PFSK-1 (cell line): ENCODE measurements at regions not wholly inside any gene's neighbourhood (a gene's known extent, or its start where the extent isn't known, plus 50 kb on each side); places are given as distances from the start of the nearest gene placed in this dataset.

ENCODE experiments used
- FOXP2 ChIP-seq: optimal IDR thresholded peaks from 2 replicates; pipeline ENCODE3; 2011; ENCODE audit warnings: borderline replicate concordance, control low read depth, inconsistent platforms; ENCODE audit not compliant: insufficient read depth; ENCODE audit errors: extremely low read length, extremely low read depth
- POLR2AphosphoS5 ChIP-seq: IDR thresholded peaks from 2 replicates; pipeline ENCODE4 v1.6.1; 2012; ENCODE audit warnings: low read depth, mild to moderate bottlenecking, control low read depth, low read length, moderate library complexity
- SIN3A ChIP-seq: IDR thresholded peaks from 2 replicates; pipeline ENCODE4 v1.6.1; 2012; ENCODE audit warnings: mild to moderate bottlenecking, low read length, moderate library complexity, borderline replicate concordance; ENCODE audit not compliant: insufficient read depth
- TAF1 ChIP-seq: IDR thresholded peaks from 2 replicates; pipeline ENCODE4 v1.6.1; 2012; ENCODE audit warnings: low read length, control low read depth, borderline replicate concordance; ENCODE audit not compliant: insufficient read depth
- TF ChIP-seq, protein P1 (sequence below), 2 experiments: IDR thresholded peaks; 2 replicates each; pipeline versions ENCODE4 v1.6.1 to v1.8.0; 2011 to 2012; ENCODE audit warnings: low read depth in 2 of 2, low read length in 2 of 2, control low read depth in 1 of 2, inconsistent platforms in 1 of 2, mild to moderate bottlenecking in 1 of 2, moderate library complexity in 1 of 2; ENCODE audit not compliant: insufficient read depth in 1 of 2

DNA sequence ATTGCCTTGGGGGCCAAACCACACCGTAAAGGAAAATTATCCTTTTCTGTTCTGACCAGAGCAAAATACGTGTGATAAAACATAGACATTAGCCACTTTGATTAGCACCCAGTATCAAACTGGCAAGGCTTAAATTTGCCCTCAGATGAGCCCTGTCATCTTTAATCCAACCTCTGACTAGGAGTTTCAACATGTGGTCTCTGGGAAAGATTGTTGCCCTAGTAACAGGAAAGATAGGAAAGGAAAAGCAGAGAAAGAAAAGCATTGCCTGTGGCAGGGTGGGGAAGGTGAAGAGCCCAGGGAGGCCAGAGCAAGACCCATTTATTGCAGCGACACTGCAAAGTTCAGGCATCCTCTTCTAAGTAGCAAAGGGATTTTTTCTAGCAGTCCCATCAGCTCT is 181.5 kb upstream of the SCN7A start:
- no peak for TF ChIP-seq FOXP2
- TF ChIP-seq, protein P1, sequence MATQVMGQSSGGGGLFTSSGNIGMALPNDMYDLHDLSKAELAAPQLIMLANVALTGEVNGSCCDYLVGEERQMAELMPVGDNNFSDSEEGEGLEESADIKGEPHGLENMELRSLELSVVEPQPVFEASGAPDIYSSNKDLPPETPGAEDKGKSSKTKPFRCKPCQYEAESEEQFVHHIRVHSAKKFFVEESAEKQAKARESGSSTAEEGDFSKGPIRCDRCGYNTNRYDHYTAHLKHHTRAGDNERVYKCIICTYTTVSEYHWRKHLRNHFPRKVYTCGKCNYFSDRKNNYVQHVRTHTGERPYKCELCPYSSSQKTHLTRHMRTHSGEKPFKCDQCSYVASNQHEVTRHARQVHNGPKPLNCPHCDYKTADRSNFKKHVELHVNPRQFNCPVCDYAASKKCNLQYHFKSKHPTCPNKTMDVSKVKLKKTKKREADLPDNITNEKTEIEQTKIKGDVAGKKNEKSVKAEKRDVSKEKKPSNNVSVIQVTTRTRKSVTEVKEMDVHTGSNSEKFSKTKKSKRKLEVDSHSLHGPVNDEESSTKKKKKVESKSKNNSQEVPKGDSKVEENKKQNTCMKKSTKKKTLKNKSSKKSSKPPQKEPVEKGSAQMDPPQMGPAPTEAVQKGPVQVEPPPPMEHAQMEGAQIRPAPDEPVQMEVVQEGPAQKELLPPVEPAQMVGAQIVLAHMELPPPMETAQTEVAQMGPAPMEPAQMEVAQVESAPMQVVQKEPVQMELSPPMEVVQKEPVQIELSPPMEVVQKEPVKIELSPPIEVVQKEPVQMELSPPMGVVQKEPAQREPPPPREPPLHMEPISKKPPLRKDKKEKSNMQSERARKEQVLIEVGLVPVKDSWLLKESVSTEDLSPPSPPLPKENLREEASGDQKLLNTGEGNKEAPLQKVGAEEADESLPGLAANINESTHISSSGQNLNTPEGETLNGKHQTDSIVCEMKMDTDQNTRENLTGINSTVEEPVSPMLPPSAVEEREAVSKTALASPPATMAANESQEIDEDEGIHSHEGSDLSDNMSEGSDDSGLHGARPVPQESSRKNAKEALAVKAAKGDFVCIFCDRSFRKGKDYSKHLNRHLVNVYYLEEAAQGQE (IDR thresholded peaks at IDR 0.05; ENCODE audit: insufficient read depth in 1 of 2, low read depth in 2 of 2, low read length in 2 of 2) = no peak

DNA sequence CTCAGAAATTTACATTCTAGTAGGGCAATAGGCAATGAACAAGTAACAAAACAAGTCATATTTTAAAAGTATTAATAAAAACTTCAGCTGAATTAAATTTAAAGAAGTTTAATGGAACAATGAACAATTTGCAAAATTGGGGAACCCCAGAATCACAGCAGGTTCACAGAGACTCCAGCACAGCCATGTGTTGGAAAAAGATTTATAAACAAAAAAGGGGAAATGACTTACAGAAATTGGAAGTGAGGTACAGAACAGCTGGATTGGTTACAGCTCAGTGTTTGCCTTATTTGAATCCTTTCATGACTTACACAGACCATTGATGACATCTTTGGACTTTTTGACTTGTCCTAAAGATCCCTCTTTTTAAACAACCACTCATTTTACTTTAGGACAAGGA is 179.9 kb upstream of the SCN7A start:
- TF ChIP-seq FOXP2 (no peak), SIN3A (no peak), TAF1 (no peak), POLR2AphosphoS5 (no peak)
- TF ChIP-seq, protein P1 (IDR thresholded peaks at IDR 0.05; ENCODE audit: insufficient read depth in 1 of 2, low read depth in 2 of 2, low read length in 2 of 2) = no peak

DNA sequence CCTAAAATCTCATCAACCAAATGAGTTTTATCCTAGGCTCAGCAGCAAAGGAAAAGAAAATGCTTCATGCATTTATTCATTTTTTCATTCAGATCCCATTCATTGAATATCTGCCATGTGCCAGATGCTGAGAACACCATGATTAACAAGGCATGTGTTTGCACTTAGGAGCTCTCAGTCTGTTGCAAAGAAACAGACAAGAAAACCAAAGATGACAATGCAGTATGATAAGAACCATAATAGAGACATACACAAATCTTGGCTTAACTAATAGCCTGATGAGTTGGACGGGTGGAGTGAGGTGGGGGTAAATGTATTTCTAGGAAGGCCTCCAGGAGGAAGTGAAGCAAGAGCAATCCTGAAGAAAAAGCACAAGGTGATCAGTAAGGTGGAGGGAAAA is 177.8 kb upstream of the SCN7A start:
- TF ChIP-seq SIN3A = no peak

DNA sequence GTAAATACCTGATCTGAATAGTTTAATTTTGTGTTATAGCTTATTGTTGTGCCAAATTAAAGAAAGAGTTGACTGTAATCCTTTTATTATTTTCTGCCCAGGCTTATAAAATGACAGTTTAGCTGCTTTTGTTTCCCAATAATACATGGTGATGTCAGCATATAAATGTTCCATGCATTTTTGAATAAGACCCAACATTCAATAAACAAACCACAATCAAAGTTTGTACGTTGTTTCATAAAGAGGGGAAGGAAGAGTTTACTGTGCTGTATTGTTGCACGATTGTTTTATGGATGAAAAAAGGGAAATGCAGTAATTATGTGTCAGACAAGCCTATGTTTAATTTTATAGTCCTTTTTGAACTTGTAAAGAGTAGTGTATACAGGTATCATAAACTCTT is 177.2 kb upstream of the SCN7A start:
- TF ChIP-seq FOXP2 (no peak), TAF1 (no peak), SIN3A (no peak), POLR2AphosphoS5 (no peak)
- TF ChIP-seq, protein P1 (IDR thresholded peaks at IDR 0.05; ENCODE audit: insufficient read depth in 1 of 2, low read depth in 2 of 2, low read length in 2 of 2) = no peak

DNA sequence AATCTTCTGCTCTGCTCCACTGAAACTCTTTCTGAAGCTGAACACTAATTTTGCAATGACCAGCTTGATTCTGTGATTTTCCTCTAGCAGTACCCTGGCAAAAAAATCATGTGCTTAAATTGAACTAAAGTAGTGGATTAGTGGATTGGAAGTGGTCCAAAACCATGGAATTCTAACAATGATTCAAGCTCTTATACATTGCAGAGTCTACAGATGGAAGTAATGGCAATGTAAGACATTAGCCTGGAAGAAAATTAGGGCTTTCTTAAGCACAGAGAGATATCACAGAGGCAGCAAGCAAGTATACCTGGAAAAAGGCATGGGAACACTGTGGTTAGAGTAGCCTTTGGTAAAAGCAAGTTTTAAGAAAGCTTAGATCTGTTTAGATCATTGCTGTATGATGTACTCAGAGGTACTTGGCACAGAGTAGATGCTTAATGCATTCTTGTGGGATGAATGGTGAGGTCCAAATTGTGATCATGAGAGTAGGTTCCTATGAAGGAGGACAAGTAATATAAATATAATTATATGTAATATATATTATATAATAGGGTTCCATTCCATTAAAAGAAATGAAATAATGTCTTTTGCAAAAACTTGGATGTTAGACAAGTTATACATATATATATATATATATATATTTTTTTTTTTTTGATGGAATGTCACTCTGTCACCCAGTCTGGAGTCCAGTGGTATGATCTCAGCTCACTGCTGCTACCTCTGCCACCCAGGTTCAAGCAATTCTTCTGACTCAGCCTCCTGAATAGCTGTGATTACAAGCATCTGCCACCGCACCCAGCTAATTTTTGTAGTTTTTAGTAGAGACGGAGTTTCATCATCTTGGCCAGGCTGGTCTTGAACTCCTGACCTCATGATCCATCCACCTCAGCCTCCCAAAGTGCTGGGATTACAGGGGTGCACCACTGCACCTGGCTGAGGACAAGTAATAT is 172.2 kb upstream of the SCN7A start:
- TF ChIP-seq SIN3A (no peak), TAF1 (no peak), POLR2AphosphoS5 (no peak), FOXP2 (no peak)
- TF ChIP-seq, protein P1 (IDR thresholded peaks at IDR 0.05; ENCODE audit: insufficient read depth in 1 of 2, low read depth in 2 of 2, low read length in 2 of 2) = no peak
